GM23338 (cell line): ENCODE measurements at regions not wholly inside any gene's neighbourhood (a gene's known extent, or its start where the extent isn't known, plus 50 kb on each side); places are given as distances from the start of the nearest gene placed in this dataset.

Experiments used
- ATAC-seq: fragments of 200-7000 bp; cut with Tn5 transposase; 3 replicates; pipeline ENCODE4 v1.9.1; 2020
- DNase-seq: peaks from one replicate; pipeline ENCODE4 v3.0.0-alpha.2; 2015; ENCODE audit warnings: low spot score
- H2AFZ ChIP-seq: fragments of 200-600 bp; sonication (generic); 2 replicates; pipeline ENCODE4 v1.8.0; 2016; ENCODE audit warnings: antibody characterized with exemption, mild to moderate bottlenecking, moderate library complexity
- H3F3A ChIP-seq: fragments of 200-600 bp; sonication (generic); replicated peaks from 2 replicates; pipeline ENCODE4 v1.8.0; 2017; ENCODE audit warnings: antibody characterized with exemption, mixed run types, low read depth
- H3K27ac ChIP-seq: fragments of 200-600 bp; sonication (generic); 2 replicates; pipeline ENCODE4 v1.6.1; 2016; ENCODE audit warnings: low read depth
- H3K27me3 ChIP-seq: fragments of 200-600 bp; sonication (generic); 2 replicates; pipeline ENCODE4 v1.8.0; 2016; ENCODE audit warnings: mild to moderate bottlenecking, mixed run types, moderate library complexity; ENCODE audit not compliant: insufficient read depth
- H3K36me3 ChIP-seq: fragments of 200-600 bp; sonication (generic); 2 replicates; pipeline ENCODE4 v1.8.0; 2016; ENCODE audit warnings: mild to moderate bottlenecking; ENCODE audit not compliant: insufficient read depth
- H3K4me1 ChIP-seq: fragments of 200-600 bp; sonication (generic); 2 replicates; pipeline ENCODE4 v1.8.0; 2016; ENCODE audit warnings: mild to moderate bottlenecking, moderate library complexity; ENCODE audit not compliant: insufficient read depth
- H3K4me2 ChIP-seq: fragments of 200-600 bp; sonication (generic); 2 replicates; pipeline ENCODE4 v1.7.1; 2017; ENCODE audit warnings: mixed run types
- H3K4me3 ChIP-seq: fragments of 200-600 bp; sonication (generic); 2 replicates; pipeline ENCODE4 v1.6.1; 2016; ENCODE audit warnings: mixed run types
- H3K79me2 ChIP-seq: fragments of 200-600 bp; sonication (generic); replicated peaks from 2 replicates; pipeline ENCODE4 v1.8.0; 2017; ENCODE audit warnings: mild to moderate bottlenecking; ENCODE audit not compliant: insufficient read depth
- H3K9me2 ChIP-seq: fragments of 200-600 bp; sonication (generic); 2 replicates; pipeline ENCODE4 v1.8.0; 2017; ENCODE audit not compliant: insufficient read depth
- H4K20me1 ChIP-seq: fragments of 200-600 bp; sonication (generic); replicated peaks from 2 replicates; pipeline ENCODE4 v1.8.0; 2017; ENCODE audit warnings: mild to moderate bottlenecking; ENCODE audit not compliant: insufficient read depth
- H3K27ac Mint-ChIP-seq: 2 replicates; pipeline ENCODE4 v1.8.0; 2020; ENCODE audit warnings: inconsistent platforms, mild to moderate bottlenecking, moderate library complexity, mixed read lengths
- H3K27me3 Mint-ChIP-seq: 3 replicates; pipeline ENCODE4 v1.8.0; 2022; ENCODE audit warnings: low read depth, mild to moderate bottlenecking, moderate library complexity, mixed read lengths, inconsistent platforms; ENCODE audit not compliant: insufficient read depth, poor library complexity
- H3K36me3 Mint-ChIP-seq: 3 replicates; pipeline ENCODE4 v1.8.0; 2021; ENCODE audit warnings: low read depth, mild to moderate bottlenecking, inconsistent platforms, moderate library complexity, mixed read lengths
- H3K4me1 Mint-ChIP-seq: 3 replicates; pipeline ENCODE4 v1.8.0; 2020; ENCODE audit warnings: mild to moderate bottlenecking, inconsistent platforms, mixed read lengths
- H3K4me3 Mint-ChIP-seq: 3 replicates; pipeline ENCODE4 v1.8.0; 2021; ENCODE audit warnings: moderate library complexity, mild to moderate bottlenecking, inconsistent platforms, mixed read lengths
- H3K9me3 Mint-ChIP-seq: 3 replicates; pipeline ENCODE4 v1.8.0; 2020; ENCODE audit warnings: moderate library complexity, mild to moderate bottlenecking, inconsistent platforms, mixed read lengths
- CREB1 ChIP-seq: fragments of 250-450 bp; sonication (Bioruptor Pico); IDR thresholded peaks from 2 replicates; pipeline ENCODE4 v1.5.0; 2020; ENCODE audit warnings: low read depth, mild to moderate bottlenecking, moderate library complexity
- EZH2 ChIP-seq: fragments of 200-600 bp; sonication (generic); IDR thresholded peaks from one replicate; pipeline ENCODE4 v1.8.0; 2017; ENCODE audit warnings: antibody characterized with exemption, mild to moderate bottlenecking, low read depth; ENCODE audit not compliant: unreplicated experiment
- POLR2AphosphoS5 ChIP-seq: IDR thresholded peaks from 2 replicates; pipeline ENCODE4 v1.6.1; 2016; ENCODE audit warnings: antibody characterized with exemption, low read depth
- ZNF114 ChIP-seq: fragments of 250-450 bp; sonication (Bioruptor Pico); IDR thresholded peaks from 2 replicates; pipeline ENCODE4 v1.5.0; 2020; ENCODE audit warnings: mild to moderate bottlenecking, moderate library complexity
- TF ChIP-seq, protein P1 (sequence below), 2 experiments: fragments of 200-600 bp in 1 of 2; sonication (generic) in 1 of 2; conservative IDR thresholded peaks; 2 replicates each; pipeline versions ENCODE4 v1.5.1 to v1.6.1; 2016 to 2017; ENCODE audit warnings: antibody characterized with exemption in 2 of 2, low read depth in 2 of 2, mild to moderate bottlenecking in 2 of 2, moderate library complexity in 1 of 2
- TF ChIP-seq, protein P2 (sequence below): fragments of 250-450 bp; sonication (Bioruptor Pico); IDR thresholded peaks from 2 replicates; pipeline ENCODE4 v1.5.0; 2020; ENCODE audit warnings: mild to moderate bottlenecking, moderate library complexity

DNA sequence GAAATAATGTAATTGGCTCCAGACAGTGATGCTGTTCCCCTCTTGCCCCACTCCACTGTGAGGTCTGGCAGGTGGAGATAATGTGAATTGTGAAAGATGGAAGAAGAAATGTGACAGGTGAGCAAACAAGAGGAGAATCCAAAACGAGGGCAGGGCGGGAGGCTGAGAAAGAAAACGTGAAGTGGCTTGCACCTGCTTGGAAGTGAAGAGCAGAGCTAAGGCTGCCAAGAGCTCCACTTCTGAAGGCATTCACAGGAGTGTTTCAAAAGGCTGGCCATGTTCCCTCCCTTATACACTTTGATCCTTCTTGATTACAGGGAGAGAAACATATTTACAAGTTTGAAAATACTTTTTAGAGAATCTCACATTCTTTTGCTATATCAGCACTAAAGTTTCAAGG is 359.4 kb downstream of the EPHA7 start:
- Histone ChIP-seq H3K27me3 (no peaks in the 10 kb centered on the region), H3K79me2 (no peaks in the 10 kb centered on the region), H3K4me1 (no peaks in the 10 kb centered on the region), H3F3A (no peaks in the 10 kb centered on the region), H2AFZ (no peak overlapping the region), H3K27ac (no peak overlapping the region), H3K4me2 (no peak overlapping the region), H4K20me1 (no peaks in the 10 kb centered on the region), H3K9me2 (no peaks in the 10 kb centered on the region), H3K4me3 (no peak overlapping the region), H3K36me3 (no peaks in the 10 kb centered on the region)
- H3K27me3 Mint-ChIP-seq: no peaks in the 10 kb centered on the region
- no peak for DNase-seq
- no peak overlapping the region for H3K27ac Mint-ChIP-seq
- TF ChIP-seq ZNF114 (CRISPR knock-in tag): no peak
- TF ChIP-seq POLR2AphosphoS5: no peak
- TF ChIP-seq, protein P1, sequence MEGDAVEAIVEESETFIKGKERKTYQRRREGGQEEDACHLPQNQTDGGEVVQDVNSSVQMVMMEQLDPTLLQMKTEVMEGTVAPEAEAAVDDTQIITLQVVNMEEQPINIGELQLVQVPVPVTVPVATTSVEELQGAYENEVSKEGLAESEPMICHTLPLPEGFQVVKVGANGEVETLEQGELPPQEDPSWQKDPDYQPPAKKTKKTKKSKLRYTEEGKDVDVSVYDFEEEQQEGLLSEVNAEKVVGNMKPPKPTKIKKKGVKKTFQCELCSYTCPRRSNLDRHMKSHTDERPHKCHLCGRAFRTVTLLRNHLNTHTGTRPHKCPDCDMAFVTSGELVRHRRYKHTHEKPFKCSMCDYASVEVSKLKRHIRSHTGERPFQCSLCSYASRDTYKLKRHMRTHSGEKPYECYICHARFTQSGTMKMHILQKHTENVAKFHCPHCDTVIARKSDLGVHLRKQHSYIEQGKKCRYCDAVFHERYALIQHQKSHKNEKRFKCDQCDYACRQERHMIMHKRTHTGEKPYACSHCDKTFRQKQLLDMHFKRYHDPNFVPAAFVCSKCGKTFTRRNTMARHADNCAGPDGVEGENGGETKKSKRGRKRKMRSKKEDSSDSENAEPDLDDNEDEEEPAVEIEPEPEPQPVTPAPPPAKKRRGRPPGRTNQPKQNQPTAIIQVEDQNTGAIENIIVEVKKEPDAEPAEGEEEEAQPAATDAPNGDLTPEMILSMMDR (conservative IDR thresholded peaks at IDR 0.05; ENCODE audit: low read depth in 2 of 2): no peak
- TF ChIP-seq, protein P2, sequence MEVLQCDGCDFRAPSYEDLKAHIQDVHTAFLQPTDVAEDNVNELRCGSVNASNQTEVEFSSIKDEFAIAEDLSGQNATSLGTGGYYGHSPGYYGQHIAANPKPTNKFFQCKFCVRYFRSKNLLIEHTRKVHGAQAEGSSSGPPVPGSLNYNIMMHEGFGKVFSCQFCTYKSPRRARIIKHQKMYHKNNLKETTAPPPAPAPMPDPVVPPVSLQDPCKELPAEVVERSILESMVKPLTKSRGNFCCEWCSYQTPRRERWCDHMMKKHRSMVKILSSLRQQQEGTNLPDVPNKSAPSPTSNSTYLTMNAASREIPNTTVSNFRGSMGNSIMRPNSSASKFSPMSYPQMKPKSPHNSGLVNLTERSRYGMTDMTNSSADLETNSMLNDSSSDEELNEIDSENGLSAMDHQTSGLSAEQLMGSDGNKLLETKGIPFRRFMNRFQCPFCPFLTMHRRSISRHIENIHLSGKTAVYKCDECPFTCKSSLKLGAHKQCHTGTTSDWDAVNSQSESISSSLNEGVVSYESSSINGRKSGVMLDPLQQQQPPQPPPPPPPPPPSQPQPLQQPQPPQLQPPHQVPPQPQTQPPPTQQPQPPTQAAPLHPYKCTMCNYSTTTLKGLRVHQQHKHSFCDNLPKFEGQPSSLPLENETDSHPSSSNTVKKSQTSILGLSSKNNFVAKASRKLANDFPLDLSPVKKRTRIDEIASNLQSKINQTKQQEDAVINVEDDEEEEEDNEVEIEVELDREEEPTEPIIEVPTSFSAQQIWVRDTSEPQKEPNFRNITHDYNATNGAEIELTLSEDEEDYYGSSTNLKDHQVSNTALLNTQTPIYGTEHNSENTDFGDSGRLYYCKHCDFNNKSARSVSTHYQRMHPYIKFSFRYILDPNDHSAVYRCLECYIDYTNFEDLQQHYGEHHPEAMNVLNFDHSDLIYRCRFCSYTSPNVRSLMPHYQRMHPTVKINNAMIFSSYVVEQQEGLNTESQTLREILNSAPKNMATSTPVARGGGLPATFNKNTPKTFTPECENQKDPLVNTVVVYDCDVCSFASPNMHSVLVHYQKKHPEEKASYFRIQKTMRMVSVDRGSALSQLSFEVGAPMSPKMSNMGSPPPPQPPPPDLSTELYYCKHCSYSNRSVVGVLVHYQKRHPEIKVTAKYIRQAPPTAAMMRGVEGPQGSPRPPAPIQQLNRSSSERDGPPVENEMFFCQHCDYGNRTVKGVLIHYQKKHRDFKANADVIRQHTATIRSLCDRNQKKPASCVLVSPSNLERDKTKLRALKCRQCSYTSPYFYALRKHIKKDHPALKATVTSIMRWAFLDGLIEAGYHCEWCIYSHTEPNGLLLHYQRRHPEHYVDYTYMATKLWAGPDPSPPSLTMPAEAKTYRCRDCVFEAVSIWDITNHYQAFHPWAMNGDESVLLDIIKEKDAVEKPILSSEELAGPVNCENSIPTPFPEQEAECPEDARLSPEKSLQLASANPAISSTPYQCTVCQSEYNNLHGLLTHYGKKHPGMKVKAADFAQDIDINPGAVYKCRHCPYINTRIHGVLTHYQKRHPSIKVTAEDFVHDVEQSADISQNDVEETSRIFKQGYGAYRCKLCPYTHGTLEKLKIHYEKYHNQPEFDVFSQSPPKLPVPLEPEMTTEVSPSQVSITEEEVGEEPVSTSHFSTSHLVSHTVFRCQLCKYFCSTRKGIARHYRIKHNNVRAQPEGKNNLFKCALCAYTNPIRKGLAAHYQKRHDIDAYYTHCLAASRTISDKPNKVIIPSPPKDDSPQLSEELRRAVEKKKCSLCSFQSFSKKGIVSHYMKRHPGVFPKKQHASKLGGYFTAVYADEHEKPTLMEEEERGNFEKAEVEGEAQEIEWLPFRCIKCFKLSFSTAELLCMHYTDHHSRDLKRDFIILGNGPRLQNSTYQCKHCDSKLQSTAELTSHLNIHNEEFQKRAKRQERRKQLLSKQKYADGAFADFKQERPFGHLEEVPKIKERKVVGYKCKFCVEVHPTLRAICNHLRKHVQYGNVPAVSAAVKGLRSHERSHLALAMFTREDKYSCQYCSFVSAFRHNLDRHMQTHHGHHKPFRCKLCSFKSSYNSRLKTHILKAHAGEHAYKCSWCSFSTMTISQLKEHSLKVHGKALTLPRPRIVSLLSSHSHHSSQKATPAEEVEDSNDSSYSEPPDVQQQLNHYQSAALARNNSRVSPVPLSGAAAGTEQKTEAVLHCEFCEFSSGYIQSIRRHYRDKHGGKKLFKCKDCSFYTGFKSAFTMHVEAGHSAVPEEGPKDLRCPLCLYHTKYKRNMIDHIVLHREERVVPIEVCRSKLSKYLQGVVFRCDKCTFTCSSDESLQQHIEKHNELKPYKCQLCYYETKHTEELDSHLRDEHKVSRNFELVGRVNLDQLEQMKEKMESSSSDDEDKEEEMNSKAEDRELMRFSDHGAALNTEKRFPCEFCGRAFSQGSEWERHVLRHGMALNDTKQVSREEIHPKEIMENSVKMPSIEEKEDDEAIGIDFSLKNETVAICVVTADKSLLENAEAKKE (CRISPR knock-in tag): no peak
- no peak for TF ChIP-seq CREB1 (CRISPR knock-in tag)
- no peak for TF ChIP-seq EZH2
- no peaks in the 10 kb centered on the region for H3K9me3 Mint-ChIP-seq
- no peaks in the 10 kb centered on the region for H3K36me3 Mint-ChIP-seq
- peak; percentile 46; the same call in 2 of the 3 replicates for ATAC-seq
- H3K4me1 Mint-ChIP-seq: peaks cover 12% of the 10 kb centered on the region
- H3K4me3 Mint-ChIP-seq: no peak overlapping the region
